ENCODE measurements at regions not wholly inside any gene's neighbourhood (a gene's known extent, or its start where the extent isn't known, plus 50 kb on each side); places are given as distances from the start of the nearest gene placed in this dataset.

DNA sequence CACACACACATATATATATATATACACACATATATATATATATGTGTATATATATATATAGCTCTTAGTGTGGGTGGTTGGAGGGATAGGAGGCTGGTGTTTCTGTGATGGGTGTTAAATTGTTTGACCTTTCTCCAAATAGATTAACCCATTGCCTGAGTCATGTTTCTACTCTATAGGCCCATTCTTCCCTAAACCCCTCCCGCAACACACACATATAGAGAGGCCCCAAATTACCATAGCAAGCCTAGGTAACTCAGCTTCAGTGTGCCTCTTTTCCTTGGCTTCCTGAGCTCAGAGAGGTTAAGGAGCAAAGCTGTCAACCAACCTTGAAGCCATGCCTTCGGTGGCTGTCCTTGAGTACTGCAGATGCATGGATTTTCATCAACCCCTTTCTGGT lies 98.7 kb upstream of the ADO start:
- TF ChIP-seq, protein P1, sequence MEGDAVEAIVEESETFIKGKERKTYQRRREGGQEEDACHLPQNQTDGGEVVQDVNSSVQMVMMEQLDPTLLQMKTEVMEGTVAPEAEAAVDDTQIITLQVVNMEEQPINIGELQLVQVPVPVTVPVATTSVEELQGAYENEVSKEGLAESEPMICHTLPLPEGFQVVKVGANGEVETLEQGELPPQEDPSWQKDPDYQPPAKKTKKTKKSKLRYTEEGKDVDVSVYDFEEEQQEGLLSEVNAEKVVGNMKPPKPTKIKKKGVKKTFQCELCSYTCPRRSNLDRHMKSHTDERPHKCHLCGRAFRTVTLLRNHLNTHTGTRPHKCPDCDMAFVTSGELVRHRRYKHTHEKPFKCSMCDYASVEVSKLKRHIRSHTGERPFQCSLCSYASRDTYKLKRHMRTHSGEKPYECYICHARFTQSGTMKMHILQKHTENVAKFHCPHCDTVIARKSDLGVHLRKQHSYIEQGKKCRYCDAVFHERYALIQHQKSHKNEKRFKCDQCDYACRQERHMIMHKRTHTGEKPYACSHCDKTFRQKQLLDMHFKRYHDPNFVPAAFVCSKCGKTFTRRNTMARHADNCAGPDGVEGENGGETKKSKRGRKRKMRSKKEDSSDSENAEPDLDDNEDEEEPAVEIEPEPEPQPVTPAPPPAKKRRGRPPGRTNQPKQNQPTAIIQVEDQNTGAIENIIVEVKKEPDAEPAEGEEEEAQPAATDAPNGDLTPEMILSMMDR (IDR thresholded peaks at IDR 0.05 in 4 of 5, conservative IDR thresholded peaks at IDR 0.05 in 1 of 5): no peak
- no peak for TF ChIP-seq POLR2A (IDR thresholded peaks at IDR 0.05)

Measured in gastrocnemius medialis (tissue), 4 donors.